Right atrium auricular region (tissue), 2 donors: ENCODE measurements at regions not wholly inside any gene's neighbourhood (a gene's known extent, or its start where the extent isn't known, plus 50 kb on each side); places are given as distances from the start of the nearest gene placed in this dataset.

Experiments used
- DNase-seq: peaks from one replicate; pipeline ENCODE4 v3.0.0-alpha.2; 2019; ENCODE audit warnings: low spot score
- H3K27ac ChIP-seq, 2 donors: fragments of 200-600 bp; sonication (generic); 1 replicate in 1 of 2; 2 replicates in 1 of 2; pipeline ENCODE4 v1.5.1; 2016 to 2019
- H3K27me3 ChIP-seq, 2 donors: fragments of 200-600 bp; sonication (generic); one replicate each; pipeline versions ENCODE4 v1.5.1 to v1.6.0; 2017 to 2019
- H3K36me3 ChIP-seq: fragments of 200-600 bp; sonication (generic); one replicate; pipeline ENCODE4 v1.5.1; 2016
- H3K4me1 ChIP-seq, 2 donors: fragments of 200-600 bp; sonication (generic); one replicate each; pipeline versions ENCODE4 v1.5.1 to v1.6.0; 2017 to 2019
- H3K4me3 ChIP-seq, 2 donors: fragments of 200-600 bp; sonication (generic); 1 replicate in 1 of 2; 2 replicates in 1 of 2; pipeline ENCODE4 v1.5.1; 2017 to 2019; ENCODE audit warnings: mild to moderate bottlenecking in 1 of 2, moderate library complexity in 1 of 2
- H3K9me3 ChIP-seq, 2 donors: fragments of 200-600 bp; sonication (generic); one replicate each; pipeline ENCODE4 v1.5.1; 2019
- TF ChIP-seq, protein P1 (sequence below), 2 donors: fragments of 200-600 bp; sonication (generic); IDR thresholded peaks; one replicate each; pipeline ENCODE4 v1.5.1; 2019; ENCODE audit warnings: antibody characterized with exemption in 2 of 2

DNA sequence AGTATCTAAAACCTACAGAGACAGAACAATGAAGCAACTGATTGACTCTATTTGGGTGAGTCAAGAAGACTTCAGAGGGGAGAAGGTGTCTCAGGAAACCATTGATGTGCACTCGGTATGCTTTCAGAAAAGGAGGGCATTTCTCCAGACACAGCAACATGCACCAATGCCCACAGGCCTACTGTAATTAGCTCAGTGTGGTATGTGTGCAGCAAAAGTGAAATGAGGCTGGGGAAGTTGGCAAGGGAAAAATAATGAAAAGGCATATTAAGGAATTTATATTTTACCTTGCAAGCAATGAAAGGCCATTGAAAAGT, 158.4 kb upstream of the GRIP1 start:
- TF ChIP-seq, protein P1, sequence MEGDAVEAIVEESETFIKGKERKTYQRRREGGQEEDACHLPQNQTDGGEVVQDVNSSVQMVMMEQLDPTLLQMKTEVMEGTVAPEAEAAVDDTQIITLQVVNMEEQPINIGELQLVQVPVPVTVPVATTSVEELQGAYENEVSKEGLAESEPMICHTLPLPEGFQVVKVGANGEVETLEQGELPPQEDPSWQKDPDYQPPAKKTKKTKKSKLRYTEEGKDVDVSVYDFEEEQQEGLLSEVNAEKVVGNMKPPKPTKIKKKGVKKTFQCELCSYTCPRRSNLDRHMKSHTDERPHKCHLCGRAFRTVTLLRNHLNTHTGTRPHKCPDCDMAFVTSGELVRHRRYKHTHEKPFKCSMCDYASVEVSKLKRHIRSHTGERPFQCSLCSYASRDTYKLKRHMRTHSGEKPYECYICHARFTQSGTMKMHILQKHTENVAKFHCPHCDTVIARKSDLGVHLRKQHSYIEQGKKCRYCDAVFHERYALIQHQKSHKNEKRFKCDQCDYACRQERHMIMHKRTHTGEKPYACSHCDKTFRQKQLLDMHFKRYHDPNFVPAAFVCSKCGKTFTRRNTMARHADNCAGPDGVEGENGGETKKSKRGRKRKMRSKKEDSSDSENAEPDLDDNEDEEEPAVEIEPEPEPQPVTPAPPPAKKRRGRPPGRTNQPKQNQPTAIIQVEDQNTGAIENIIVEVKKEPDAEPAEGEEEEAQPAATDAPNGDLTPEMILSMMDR (IDR thresholded peaks at IDR 0.05): no peak
- no peak for DNase-seq
- no peaks in the 10 kb centered on the region for H3K4me1 ChIP-seq
- no peak overlapping the region for H3K4me3 ChIP-seq
- no peaks in the 10 kb centered on the region for H3K27me3 ChIP-seq
- no peaks in the 10 kb centered on the region for H3K9me3 ChIP-seq
- H3K27ac ChIP-seq: no peak overlapping the region
- H3K36me3 ChIP-seq: no peaks in the 10 kb centered on the region

DNA sequence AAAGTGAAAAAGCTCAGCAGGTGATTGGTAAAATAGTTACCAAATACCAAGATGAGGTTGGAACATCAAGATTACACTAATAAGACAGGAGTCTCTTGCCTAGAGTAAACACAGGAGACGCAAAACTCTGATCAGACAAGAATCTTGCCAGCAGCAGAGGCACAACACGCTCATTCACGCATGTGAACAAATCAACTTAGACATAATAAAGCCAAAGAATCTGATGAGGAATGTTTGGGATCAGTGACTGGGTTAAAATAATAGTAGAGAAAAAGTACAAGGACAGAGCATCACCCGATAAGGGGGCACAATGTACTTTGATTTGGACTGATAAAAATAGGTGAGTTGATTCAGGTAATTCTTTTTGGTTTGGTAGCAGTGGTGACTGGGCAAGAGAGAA, 159.5 kb upstream of the GRIP1 start:
- TF ChIP-seq, protein P1 (IDR thresholded peaks at IDR 0.05): no peak
- Histone ChIP-seq H3K27me3 (no peaks in the 10 kb centered on the region), H3K4me1 (no peaks in the 10 kb centered on the region), H3K9me3 (no peaks in the 10 kb centered on the region), H3K27ac (no peak overlapping the region), H3K4me3 (no peak overlapping the region), H3K36me3 (no peaks in the 10 kb centered on the region)
- DNase-seq: no peak

DNA sequence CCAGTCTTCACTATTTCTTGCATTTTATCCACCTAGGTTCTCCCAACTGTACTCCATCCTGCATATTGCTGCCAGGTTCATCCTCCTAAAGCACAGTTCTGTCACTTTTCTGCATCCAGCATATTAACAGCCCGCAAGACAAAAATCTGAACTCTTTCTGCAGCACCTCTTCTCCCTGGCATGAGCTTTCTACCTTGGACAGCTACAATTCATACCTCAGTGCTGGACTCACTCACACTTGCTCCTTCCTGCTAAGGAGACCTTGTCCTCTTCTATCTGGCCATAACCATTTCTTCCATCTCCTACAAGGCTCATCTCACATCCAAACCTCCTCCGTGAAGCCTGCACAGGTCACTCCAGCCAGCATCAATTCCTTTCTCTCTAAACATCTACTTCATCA, 170.1 kb upstream of the GRIP1 start:
- TF ChIP-seq, protein P1 (IDR thresholded peaks at IDR 0.05): no peak
- H3K4me3 ChIP-seq: no peak overlapping the region
- H3K9me3 ChIP-seq: no peaks in the 10 kb centered on the region
- H3K36me3 ChIP-seq: no peaks in the 10 kb centered on the region
- no peak overlapping the region for H3K27ac ChIP-seq
- H3K4me1 ChIP-seq: no peaks in the 10 kb centered on the region
- no peak for DNase-seq
- no peaks in the 10 kb centered on the region for H3K27me3 ChIP-seq

DNA sequence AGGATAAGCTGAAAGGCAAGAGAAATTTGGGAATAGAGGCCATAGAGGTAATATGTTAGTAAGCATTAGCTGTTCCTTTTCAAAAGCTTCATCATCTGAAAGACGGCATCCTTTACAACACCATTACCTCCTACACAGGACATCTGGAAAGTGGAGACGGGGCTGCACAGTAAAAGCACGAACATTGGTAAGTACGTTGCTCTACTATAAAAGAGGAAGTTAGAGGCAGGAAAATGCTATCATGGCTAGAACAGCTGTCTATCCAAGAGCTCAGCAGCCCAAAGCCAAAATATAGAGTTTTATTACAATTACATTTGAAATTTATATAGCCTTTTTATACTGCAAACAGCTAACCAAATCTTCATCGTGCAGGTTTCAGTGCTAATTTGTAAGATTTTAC, 172.3 kb upstream of the GRIP1 start:
- TF ChIP-seq, protein P1 (IDR thresholded peaks at IDR 0.05): no peak
- H3K4me1 ChIP-seq: no peaks in the 10 kb centered on the region
- H3K36me3 ChIP-seq: no peaks in the 10 kb centered on the region
- H3K9me3 ChIP-seq: no peaks in the 10 kb centered on the region
- no peak overlapping the region for H3K4me3 ChIP-seq
- DNase-seq: no peak
- no peaks in the 10 kb centered on the region for H3K27me3 ChIP-seq
- H3K27ac ChIP-seq: no peak overlapping the region

DNA sequence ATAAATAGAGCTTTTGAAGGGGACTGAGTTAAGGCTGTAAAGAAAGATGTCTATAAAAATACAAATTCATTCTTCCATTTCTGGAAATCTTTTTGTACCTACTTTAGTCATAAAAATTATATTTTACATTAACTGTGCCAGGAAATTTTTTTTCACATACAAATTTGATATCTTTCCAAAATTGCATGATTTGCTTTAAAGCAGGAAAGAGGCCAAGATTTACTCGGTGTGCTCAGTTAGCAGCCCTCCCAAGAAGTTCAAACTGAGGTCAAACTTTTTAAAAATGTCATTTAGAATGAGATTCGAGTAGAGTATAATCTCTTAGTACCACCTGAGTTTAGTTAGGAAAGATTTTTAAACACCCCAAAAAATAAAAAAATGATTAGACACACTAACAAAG, 173.2 kb upstream of the GRIP1 start:
- H3K4me3 ChIP-seq: no peak overlapping the region
- DNase-seq: no peak
- no peaks in the 10 kb centered on the region for H3K27me3 ChIP-seq
- H3K9me3 ChIP-seq: no peaks in the 10 kb centered on the region
- TF ChIP-seq, protein P1 (IDR thresholded peaks at IDR 0.05): no peak
- no peaks in the 10 kb centered on the region for H3K36me3 ChIP-seq
- H3K4me1 ChIP-seq: no peaks in the 10 kb centered on the region
- H3K27ac ChIP-seq: no peak overlapping the region

DNA sequence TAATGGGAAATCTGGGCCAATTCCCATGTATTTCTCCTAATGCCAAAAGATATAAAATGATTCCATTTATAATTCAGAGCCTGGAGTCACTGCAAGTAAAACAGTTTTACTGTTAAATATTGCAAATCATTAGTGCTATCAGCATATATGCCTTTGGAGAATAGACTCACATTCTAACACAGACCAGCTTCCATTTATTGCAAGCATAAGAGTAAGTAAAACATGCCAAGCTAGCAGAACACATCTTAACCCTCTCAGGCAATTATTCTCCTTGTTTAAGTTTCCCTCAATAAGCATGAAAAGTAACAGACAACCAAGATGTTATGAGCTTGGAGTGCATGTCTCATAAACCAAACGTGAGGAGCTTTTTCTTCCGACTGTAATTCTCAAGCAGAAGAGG, 173.9 kb upstream of the GRIP1 start:
- no peaks in the 10 kb centered on the region for H3K9me3 ChIP-seq
- TF ChIP-seq, protein P1 (IDR thresholded peaks at IDR 0.05): no peak
- no peaks in the 10 kb centered on the region for H3K4me1 ChIP-seq
- H3K27ac ChIP-seq: no peak overlapping the region
- no peaks in the 10 kb centered on the region for H3K36me3 ChIP-seq
- DNase-seq: no peak
- no peaks in the 10 kb centered on the region for H3K27me3 ChIP-seq
- H3K4me3 ChIP-seq: no peak overlapping the region
